ENCODE measurements at regions not wholly inside any gene's neighbourhood (a gene's known extent, or its start where the extent isn't known, plus 50 kb on each side); places are given as distances from the start of the nearest gene placed in this dataset.
A peak's percentile ranks its signal among the peaks of the same experiment; 100 is the strongest.

DNA sequence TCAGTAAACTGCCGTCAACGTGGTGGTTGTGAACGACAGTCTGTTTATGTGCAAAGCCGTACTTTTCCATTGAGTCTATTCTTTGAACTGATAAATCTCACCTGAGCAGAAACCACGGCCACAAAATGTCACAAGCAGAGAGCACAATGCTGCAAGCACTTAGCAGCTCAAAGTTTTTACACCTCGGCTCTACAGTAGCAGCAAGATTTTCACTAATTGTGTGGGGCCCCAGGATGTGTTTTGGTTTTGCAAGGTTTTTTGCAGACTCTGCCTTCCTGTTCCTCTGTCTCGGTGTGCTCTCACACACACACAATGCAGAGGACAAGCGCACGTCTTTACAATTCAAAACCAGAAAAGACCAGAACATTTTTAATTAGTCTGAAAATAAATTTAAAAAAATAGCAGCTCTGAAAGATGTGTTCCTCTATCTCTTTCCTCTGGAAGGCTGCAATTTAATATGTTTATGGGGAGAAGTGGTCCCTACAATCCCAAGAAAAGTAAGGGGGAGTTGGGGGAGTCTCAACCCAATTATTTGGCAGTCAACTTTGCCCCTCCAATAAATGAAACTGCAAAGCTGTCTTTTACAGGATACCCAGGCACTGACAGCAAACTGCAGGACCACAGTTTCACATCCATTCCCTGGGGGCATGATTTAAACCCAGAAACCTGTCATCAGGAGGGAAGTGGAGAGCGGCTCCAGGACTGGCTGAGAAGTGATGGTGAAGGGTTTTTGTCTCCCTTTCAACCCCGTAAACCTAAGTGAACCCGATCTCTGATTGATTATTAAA lies 73.8 kb upstream of the SFMBT2 start:
- Mint-ChIP-seq H3K9me3 (no peaks in the 10 kb centered on the region), H3K27me3 (no peaks in the 10 kb centered on the region), H3K27ac (peak overlapping the region; percentile 75), H3K4me1 (peaks cover 45% of the 10 kb centered on the region), H3K36me3 (ENCODE audit: low read depth) (no peaks in the 10 kb centered on the region), H3K4me3 (peak overlapping the region; percentile 78)
- peak; percentile 86 for ATAC-seq (replicated peaks)

DNA sequence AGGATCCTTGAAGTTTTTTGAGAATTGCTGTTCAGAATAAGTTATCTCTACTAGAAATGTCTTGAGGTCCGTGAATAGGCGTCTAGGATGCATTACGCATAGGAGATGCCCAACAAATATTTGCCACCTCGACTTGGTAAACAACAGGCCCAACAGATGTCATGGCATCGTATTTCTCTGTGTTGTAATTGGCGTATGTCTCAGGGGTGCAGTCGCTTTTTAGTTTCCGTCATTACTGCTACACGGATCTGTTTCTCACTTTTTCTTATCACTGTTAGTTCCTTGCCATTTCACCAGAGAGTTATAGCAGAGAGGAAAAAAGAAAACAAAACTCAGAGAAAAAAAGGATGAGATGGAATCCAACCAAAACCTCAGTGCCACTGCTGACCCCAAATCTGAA lies 73.0 kb upstream of the SFMBT2 start:
- no peaks in the 10 kb centered on the region for H3K9me3 Mint-ChIP-seq
- peak overlapping the region; percentile 37 for H3K27ac Mint-ChIP-seq
- H3K36me3 Mint-ChIP-seq (ENCODE audit: low read depth), result no peaks in the 10 kb centered on the region
- no peaks in the 10 kb centered on the region for H3K27me3 Mint-ChIP-seq
- H3K4me1 Mint-ChIP-seq, result peaks cover 47% of the 10 kb centered on the region
- H3K4me3 Mint-ChIP-seq, result peak overlapping the region; percentile 78
- ATAC-seq (replicated peaks), result no peak

DNA sequence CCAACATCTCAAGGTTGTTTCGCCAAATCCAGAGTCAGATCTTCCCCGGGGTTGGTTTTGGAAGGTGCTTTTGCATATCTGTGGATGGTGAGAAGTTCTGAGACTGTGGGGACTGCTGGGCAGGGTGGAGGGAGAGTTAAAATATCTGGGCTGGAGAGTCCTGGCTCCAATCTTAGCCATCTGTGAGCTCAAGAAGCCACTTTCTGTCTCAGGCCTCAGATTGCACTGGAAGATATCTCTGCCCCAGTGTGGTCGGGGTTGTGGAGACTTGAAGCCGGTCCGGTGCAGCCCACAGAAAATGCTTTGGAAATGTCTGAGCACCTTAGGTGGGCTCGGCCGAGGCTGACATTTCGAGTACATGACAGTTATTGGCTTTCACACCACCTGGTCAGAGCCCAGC lies 72.2 kb upstream of the SFMBT2 start:
- Mint-ChIP-seq H3K9me3 (no peaks in the 10 kb centered on the region), H3K4me1 (peaks cover 52% of the 10 kb centered on the region), H3K4me3 (peak overlapping the region; percentile 78), H3K27me3 (no peaks in the 10 kb centered on the region), H3K36me3 (ENCODE audit: low read depth) (no peaks in the 10 kb centered on the region), H3K27ac (peak overlapping the region; percentile 37)
- ATAC-seq (replicated peaks), result no peak

DNA sequence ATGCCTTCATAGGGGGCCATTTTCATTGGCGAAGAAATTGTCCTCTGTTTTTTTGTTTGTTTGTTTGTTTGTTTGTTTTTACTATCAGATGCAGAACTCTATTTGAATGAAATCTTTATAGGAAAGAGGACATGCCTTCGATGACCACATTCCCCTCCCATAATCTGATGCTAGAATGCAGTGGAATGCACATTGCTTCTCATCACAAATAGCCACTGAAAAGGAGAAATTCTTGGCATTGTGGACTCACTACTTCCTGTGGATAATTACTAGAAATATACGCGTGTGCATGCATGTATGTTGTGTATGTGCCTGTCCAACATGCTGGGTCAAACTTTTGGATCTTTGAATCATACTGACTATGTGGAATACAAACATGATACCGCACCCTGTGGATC lies 70.5 kb upstream of the SFMBT2 start:
- peak overlapping the region; percentile 35 for H3K27ac Mint-ChIP-seq
- H3K4me3 Mint-ChIP-seq, result peak overlapping the region; percentile 29
- no peaks in the 10 kb centered on the region for H3K36me3 Mint-ChIP-seq (ENCODE audit: low read depth)
- no peaks in the 10 kb centered on the region for H3K9me3 Mint-ChIP-seq
- ATAC-seq (replicated peaks), result no peak
- no peaks in the 10 kb centered on the region for H3K27me3 Mint-ChIP-seq
- H3K4me1 Mint-ChIP-seq, result peaks cover 52% of the 10 kb centered on the region

DNA sequence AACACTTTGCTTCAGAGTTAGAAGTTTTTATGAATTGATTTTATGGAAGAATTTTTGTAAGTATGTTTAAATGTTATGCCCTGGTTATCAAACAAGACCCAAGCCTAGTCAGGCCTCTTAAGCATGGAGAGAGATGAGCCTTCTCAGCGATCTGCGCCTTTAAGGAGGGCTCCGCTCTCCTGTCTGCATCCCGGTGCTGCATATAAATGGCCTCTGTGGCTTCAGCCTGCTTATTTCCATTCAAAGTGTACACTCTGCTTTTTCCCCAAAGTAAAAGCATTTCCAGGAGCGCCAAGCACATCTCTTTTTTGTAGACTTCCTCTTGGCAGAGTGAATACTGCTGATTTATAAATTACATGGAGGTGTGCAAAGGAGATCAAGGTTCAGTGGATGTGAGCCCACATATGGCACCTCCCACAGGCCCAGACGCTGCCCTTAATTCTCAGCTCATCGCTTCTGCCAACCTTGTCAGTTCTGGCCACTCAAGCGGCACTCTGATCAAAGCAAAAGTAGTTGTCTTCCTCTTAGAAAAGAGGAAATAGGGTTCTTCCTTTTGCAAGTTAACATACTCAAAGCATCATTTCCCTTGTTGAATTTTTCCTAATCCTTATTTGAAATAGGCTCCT lies 70.0 kb upstream of the SFMBT2 start:
- Mint-ChIP-seq H3K4me1 (peaks cover 50% of the 10 kb centered on the region), H3K27me3 (no peaks in the 10 kb centered on the region), H3K9me3 (no peaks in the 10 kb centered on the region), H3K4me3 (peak overlapping the region; percentile 29), H3K27ac (peak overlapping the region; percentile 35), H3K36me3 (ENCODE audit: low read depth) (no peaks in the 10 kb centered on the region)
- ATAC-seq (replicated peaks), result no peak

DNA sequence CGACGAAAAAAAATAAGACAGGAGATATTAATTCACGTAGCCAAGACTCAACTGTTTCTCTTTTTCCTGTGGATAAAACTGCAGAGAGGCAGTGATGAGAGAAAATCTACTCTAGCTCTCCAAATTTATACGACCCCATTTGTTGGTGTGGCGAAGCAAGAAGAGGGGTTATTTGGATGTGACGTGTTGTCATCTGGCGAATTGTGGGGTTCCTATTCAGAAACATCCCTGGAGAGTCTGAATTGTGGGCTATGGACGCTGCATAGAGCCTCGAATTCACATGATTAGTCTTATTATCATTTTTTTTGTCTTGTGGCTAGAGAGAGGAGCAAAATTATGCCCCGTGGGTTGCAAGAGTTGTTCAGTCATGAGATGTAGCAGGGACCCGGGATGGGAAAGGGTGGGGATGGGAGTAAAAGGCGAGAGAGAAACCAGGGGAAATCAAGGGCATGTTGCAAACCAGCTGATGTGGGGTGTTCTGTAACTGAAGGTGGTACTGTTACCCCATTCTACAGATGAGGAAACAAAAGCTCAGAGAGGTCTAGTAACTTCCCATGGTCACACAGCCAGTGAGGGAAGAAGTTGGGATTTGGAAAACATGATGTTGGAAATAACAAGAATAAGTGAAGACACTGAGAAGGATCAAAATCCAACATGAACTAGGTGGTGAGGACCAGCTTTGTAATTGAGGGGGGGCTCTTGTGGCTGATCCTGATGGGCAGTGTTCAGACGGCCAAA lies 69.2 kb upstream of the SFMBT2 start:
- no peaks in the 10 kb centered on the region for H3K9me3 Mint-ChIP-seq
- H3K27me3 Mint-ChIP-seq, result no peaks in the 10 kb centered on the region
- no peaks in the 10 kb centered on the region for H3K36me3 Mint-ChIP-seq (ENCODE audit: low read depth)
- peak overlapping the region; percentile 29 for H3K4me3 Mint-ChIP-seq
- H3K4me1 Mint-ChIP-seq, result peaks cover 47% of the 10 kb centered on the region
- ATAC-seq (replicated peaks), result no peak
- H3K27ac Mint-ChIP-seq, result peak overlapping the region; percentile 10

DNA sequence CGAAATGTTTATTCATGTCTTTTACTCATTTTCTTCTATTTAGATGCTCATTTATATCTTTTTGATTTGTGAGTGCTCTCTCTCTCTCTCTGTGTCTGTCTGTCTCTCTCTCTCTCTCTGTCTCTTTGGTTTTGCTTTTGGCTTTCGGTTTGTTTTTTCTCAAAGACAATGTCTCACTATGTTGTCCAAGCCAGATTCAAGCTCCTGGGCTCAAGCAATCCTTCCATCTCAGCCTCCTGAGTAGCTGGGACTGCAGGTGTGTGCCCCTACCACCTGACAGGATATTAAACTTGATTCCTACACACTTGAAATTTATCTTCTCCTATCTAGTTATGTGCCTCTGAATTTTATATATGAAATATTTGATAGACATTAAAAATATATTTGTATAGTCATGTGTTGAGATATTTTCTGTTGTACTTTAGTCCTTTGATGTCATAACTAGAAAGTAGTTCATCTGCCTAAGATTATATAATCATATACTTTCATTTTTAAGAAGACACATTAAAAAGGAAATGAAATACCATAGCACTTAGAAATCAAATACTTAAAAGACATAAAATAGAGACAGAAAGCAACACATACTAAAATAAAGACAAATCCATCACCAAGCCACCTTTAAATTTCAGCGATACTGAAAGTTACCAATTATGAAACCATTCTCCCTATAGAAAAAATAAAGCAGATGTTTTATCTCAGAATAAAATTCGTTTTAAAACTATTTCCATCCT lies 68.1 kb upstream of the SFMBT2 start:
- H3K27ac Mint-ChIP-seq, result peak overlapping the region; percentile 10

DNA sequence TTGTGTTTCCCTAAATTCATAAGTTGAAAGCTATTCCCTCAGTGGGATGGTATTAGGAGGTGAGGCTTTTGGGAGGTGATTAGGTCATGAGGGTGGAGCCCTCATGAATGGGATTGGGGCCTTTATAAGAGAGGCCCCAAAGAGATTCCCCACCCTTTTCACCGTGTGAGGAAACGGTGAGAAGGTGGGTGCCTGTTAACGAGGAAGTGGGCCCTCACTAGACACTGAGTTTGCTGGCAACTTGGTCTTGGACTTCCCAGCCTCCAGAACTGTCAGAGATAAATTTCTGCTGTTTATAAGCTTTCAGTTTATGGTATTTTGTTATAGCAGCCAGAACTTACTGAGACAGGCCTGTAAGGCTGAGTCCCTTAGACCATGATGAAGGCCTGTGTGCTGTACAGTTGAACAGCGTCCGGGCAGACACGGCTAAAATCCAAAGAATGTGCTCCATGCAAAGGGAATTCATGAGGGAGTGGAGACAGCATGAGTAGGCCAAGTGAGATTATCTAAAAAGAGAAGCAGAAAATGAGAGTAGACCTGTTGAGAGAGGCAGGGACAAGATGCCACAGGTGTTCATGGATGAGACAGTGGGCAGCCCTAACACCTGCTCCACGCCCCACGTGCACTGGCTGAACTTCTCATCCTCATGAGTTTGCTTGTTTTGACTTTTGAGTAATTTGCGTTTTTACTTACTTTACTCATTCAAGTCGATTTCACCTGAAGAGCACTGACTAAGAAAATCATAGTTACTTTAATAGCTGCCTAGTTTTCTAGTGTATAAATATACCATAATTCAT lies 66.9 kb upstream of the SFMBT2 start:
- H3K4me1 Mint-ChIP-seq, result peaks cover 29% of the 10 kb centered on the region
- no peak for ATAC-seq (replicated peaks)
- H3K27me3 Mint-ChIP-seq, result no peaks in the 10 kb centered on the region
- H3K4me3 Mint-ChIP-seq, result no peak overlapping the region
- no peaks in the 10 kb centered on the region for H3K36me3 Mint-ChIP-seq (ENCODE audit: low read depth)
- no peaks in the 10 kb centered on the region for H3K9me3 Mint-ChIP-seq
- H3K27ac Mint-ChIP-seq, result no peak overlapping the region

More for the DNA sequence above, 68.1 kb upstream of the SFMBT2 start:
- H3K36me3 Mint-ChIP-seq (ENCODE audit: low read depth), result no peaks in the 10 kb centered on the region
- H3K4me3 Mint-ChIP-seq, result peak overlapping the region; percentile 29
- H3K9me3 Mint-ChIP-seq, result no peaks in the 10 kb centered on the region
- no peak for ATAC-seq (replicated peaks)
- H3K27me3 Mint-ChIP-seq, result no peaks in the 10 kb centered on the region
- peaks cover 40% of the 10 kb centered on the region for H3K4me1 Mint-ChIP-seq

DNA sequence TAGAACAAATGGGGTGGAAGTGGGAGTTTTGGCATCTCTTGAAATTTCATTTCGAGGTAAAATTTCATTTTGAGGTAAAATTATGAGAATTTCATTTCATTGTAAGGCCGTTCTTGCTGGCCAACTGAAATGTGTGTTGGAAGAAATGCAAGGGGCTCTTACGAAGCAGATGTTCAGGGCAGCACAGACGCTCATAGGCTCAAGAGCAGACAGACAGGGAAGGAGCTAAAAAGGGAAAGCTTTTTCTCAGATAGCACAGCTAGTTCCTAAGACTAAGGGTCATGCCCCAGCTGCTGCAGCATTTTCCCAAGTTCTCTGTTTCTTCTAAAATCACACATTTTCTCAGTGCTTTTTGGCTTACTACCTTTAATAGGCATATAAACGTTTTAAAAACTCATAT lies 65.1 kb upstream of the SFMBT2 start:
- H3K4me3 Mint-ChIP-seq, result no peak overlapping the region
- no peak overlapping the region for H3K27ac Mint-ChIP-seq
- H3K36me3 Mint-ChIP-seq (ENCODE audit: low read depth), result no peaks in the 10 kb centered on the region
- no peak for ATAC-seq (replicated peaks)
- no peaks in the 10 kb centered on the region for H3K27me3 Mint-ChIP-seq
- no peaks in the 10 kb centered on the region for H3K9me3 Mint-ChIP-seq
- H3K4me1 Mint-ChIP-seq, result peaks cover 22% of the 10 kb centered on the region

DNA sequence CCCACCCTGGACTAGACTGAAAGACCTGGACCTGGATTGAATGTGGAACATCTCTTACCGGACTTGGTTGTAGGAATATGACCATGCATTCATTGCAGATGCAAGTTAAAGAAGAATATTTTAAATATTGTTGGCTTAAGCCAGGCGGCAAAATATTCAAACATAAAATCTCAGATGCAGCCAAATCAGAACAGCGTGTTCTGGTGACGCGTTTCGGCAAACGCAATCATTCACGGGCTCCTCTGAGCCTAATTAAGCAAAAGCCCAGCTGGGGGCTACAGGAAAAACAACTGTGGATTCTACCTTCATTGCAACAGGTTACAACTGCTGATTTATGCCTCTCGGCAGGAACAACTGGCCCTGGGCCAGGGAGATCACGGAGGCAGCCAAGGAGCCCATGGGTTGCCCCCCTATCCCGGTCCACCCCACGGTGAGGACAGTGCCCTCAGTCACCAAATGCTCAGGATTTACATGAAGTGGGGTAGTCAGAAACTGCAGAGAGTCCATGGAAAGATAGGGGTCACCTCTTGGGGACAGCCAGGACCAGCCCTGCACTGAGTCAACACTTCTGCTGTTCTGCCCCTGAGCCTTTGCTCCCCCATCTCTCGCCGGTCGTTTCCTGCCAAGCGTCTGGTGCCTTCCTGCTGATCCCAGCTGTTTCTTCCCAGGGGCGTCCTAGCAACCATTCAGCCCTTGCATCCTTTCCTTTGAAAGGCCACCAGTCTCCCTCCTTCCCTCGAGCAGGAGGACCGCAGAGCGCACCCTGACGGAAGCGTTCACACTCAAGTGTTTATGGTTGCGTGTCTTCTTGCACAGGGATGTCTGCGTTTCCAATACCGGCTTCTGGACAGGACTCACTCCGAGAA lies 64.4 kb upstream of the SFMBT2 start:
- Mint-ChIP-seq H3K4me1 (peaks cover 18% of the 10 kb centered on the region), H3K36me3 (ENCODE audit: low read depth) (no peaks in the 10 kb centered on the region), H3K27me3 (no peaks in the 10 kb centered on the region), H3K27ac (no peak overlapping the region), H3K4me3 (no peak overlapping the region), H3K9me3 (no peaks in the 10 kb centered on the region)
- no peak for ATAC-seq (replicated peaks)

DNA sequence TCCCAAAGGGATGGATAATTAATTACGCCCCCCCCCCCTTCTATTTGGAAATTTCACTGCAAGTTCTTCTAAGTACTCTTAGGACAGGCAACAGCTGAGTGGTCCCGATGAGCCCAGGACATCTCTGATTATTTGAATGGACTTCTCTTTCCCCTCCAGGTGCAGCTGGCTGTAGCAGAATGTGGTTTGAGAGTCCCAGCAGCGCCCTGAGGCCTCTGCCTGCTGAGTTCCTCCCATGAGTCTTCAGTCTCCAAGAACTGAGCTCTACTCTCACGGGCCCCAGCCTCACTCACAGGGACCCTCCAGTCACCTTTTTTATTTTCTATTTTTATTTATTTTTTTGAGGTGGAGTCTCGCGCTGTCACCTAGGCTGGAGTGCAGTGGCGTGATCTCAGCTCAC lies 63.6 kb upstream of the SFMBT2 start:
- no peak overlapping the region for H3K27ac Mint-ChIP-seq
- no peaks in the 10 kb centered on the region for H3K9me3 Mint-ChIP-seq
- no peak overlapping the region for H3K4me3 Mint-ChIP-seq
- no peak for ATAC-seq (replicated peaks)
- peaks cover 11% of the 10 kb centered on the region for H3K4me1 Mint-ChIP-seq
- H3K27me3 Mint-ChIP-seq, result no peaks in the 10 kb centered on the region
- no peaks in the 10 kb centered on the region for H3K36me3 Mint-ChIP-seq (ENCODE audit: low read depth)

DNA sequence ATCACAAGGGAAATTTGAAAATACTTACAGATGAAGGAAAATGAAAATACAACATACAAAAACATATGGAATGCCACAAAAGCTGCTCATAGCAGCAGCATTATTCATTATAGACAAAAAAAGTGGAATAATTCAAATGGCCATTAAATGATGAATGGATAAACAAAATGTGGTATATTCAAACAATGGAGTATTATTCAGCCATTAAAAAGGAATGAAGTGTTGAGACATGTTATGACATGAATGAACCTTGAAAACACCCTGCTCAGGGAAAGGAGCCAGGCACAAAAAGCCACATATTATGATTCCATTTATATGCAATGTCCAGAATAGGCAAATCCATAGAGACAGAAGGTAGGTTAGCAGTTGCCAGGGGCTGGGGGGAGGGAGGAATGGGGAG lies 62.6 kb upstream of the SFMBT2 start:
- no peaks in the 10 kb centered on the region for H3K9me3 Mint-ChIP-seq
- ATAC-seq (replicated peaks), result no peak
- H3K36me3 Mint-ChIP-seq (ENCODE audit: low read depth), result no peaks in the 10 kb centered on the region
- H3K27me3 Mint-ChIP-seq, result no peaks in the 10 kb centered on the region
- H3K4me1 Mint-ChIP-seq, result peaks cover 7% of the 10 kb centered on the region
- no peak overlapping the region for H3K4me3 Mint-ChIP-seq
- H3K27ac Mint-ChIP-seq, result no peak overlapping the region

DNA sequence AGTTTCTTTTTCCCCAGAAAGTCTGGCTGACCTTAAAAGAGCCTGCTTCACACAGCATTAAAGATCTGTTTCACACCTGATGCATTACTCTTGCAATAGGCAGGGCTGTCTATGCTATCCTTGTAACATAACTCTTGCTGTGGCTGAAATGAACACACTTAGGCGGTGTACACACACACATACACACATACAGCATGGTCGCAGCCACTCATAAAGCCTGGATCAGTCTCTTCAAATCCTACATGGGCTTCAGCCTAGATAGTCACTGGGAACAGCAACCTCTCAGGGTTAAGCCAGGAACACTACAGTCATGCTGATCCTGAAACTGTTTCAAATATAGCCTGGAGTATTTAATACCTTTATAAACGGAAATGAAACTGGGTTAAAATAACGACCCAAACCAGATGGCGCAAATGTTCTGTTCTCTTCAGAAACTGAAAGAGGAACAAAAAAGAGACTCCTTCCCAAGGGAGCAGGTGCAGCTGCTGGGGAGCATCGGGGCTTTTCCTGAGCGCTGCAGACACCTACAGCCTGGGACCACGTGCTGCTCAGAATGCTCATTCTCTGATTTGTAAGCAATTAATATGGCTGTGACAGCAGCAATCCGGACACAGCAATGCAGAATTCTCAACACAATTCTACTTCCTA lies 61.0 kb upstream of the SFMBT2 start:
- H3K4me1 Mint-ChIP-seq, result peaks cover 6% of the 10 kb centered on the region
- no peaks in the 10 kb centered on the region for H3K36me3 Mint-ChIP-seq (ENCODE audit: low read depth)
- H3K27ac Mint-ChIP-seq, result no peak overlapping the region
- no peaks in the 10 kb centered on the region for H3K9me3 Mint-ChIP-seq
- no peaks in the 10 kb centered on the region for H3K27me3 Mint-ChIP-seq
- ATAC-seq (replicated peaks), result peak; percentile 66
- peak overlapping the region; percentile 74 for H3K4me3 Mint-ChIP-seq

Measured in activated T-helper 17 cell treated with anti-CD3 and anti-CD28 coated beads, Interleukin-2, amount 50 U/mL, for 72 hours (primary cell).